BLaER1 (cell line): ENCODE measurements at regions not wholly inside any gene's neighbourhood (a gene's known extent, or its start where the extent isn't known, plus 50 kb on each side); places are given as distances from the start of the nearest gene placed in this dataset.
A peak's percentile ranks its signal among the peaks of the same experiment; 100 is the strongest.

ENCODE experiments used
- H3K27ac ChIP-seq: shearing (Covaris generic); formaldehyde crosslinking; 2 replicates; pipeline ENCODE4 v1.8.1; 2022
- H3K27me3 ChIP-seq: shearing (Covaris generic); formaldehyde crosslinking; 2 replicates; pipeline ENCODE4 v1.8.1; 2022
- H3K36me3 ChIP-seq: shearing (Covaris generic); formaldehyde crosslinking; 2 replicates; pipeline ENCODE4 v1.8.1; 2022
- H3K4me1 ChIP-seq: shearing (Covaris generic); formaldehyde crosslinking; 2 replicates; pipeline ENCODE4 v1.8.1; 2022
- H3K4me2 ChIP-seq: shearing (Covaris generic); formaldehyde crosslinking; 2 replicates; pipeline ENCODE4 v1.8.1; 2022
- H3K4me3 ChIP-seq: shearing (Covaris generic); formaldehyde crosslinking; 2 replicates; pipeline ENCODE4 v1.8.1; 2022
- H3K9ac ChIP-seq: shearing (Covaris generic); formaldehyde crosslinking; 2 replicates; pipeline ENCODE4 v1.8.1; 2022
- H3K9me3 ChIP-seq: shearing (Covaris generic); formaldehyde crosslinking; 2 replicates; pipeline ENCODE4 v1.8.1; 2022
- H4K20me1 ChIP-seq: shearing (Covaris generic); formaldehyde crosslinking; 2 replicates; pipeline ENCODE4 v1.8.1; 2022
- Cebpa-rat ChIP-seq: shearing (Covaris generic); IDR thresholded peaks from 2 replicates; pipeline ENCODE4 v1.8.1; 2022

- Histone ChIP-seq H3K27me3 (no peaks in the 10 kb centered on the region), H3K36me3 (no peaks in the 10 kb centered on the region)
Measured at GRCh38 chr11:127564810-127565209, 564.2 kb upstream of the KIRREL3 start.

GRCh38 chr11:127559978-127560377 lies 559.4 kb upstream of the KIRREL3 start:
- Histone ChIP-seq H3K36me3 (no peaks in the 10 kb centered on the region), H3K4me3 (no peak overlapping the region), H3K9ac (no peak overlapping the region), H3K4me2 (peak overlapping the region; percentile 53), H4K20me1 (no peaks in the 10 kb centered on the region), H3K9me3 (no peaks in the 10 kb centered on the region), H3K27me3 (no peaks in the 10 kb centered on the region), H3K27ac (no peak overlapping the region), H3K4me1 (peaks cover 11% of the 10 kb centered on the region)
- TF ChIP-seq Cebpa-rat: no peak

More at GRCh38 chr11:127564810-127565209, 564.2 kb upstream of the KIRREL3 start:
- Histone ChIP-seq H3K4me3 (no peak overlapping the region), H3K9me3 (no peaks in the 10 kb centered on the region), H3K4me1 (peaks cover 11% of the 10 kb centered on the region), H3K9ac (no peak overlapping the region), H4K20me1 (no peaks in the 10 kb centered on the region), H3K4me2 (no peak overlapping the region), H3K27ac (no peak overlapping the region)
- no peak for TF ChIP-seq Cebpa-rat

DNA sequence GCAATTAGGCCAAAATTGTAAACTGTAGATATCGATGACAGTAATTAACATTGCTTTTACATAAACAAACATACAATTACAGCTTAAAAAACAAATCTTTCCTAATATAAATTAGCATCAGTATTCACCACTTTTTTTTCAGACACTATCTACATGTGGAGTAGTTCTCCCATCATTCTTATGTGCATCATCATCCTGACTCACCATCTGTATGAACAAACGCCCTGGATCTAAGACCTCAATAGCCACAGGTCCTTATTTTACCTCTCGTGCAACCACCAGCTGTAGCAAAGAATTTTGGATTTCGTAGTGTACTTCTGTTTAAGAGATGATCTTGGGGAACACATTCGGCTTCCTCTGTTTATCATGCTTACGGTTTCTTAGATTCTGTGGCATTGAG lies 551.9 kb upstream of the KIRREL3 start:
- Histone ChIP-seq H3K4me3 (no peak overlapping the region), H3K4me1 (no peaks in the 10 kb centered on the region), H3K27me3 (no peaks in the 10 kb centered on the region), H3K4me2 (no peak overlapping the region), H3K9me3 (no peaks in the 10 kb centered on the region), H3K27ac (no peak overlapping the region), H3K9ac (no peak overlapping the region), H4K20me1 (no peaks in the 10 kb centered on the region), H3K36me3 (no peaks in the 10 kb centered on the region)
- TF ChIP-seq Cebpa-rat: no peak

GRCh38 chr11:127531167-127531566 lies 530.6 kb upstream of the KIRREL3 start:
- H3K4me2 ChIP-seq: no peak overlapping the region
- no peak overlapping the region for H3K27ac ChIP-seq
- H3K9me3 ChIP-seq: no peaks in the 10 kb centered on the region
- no peaks in the 10 kb centered on the region for H3K4me1 ChIP-seq
- H3K9ac ChIP-seq: no peak overlapping the region
- no peaks in the 10 kb centered on the region for H4K20me1 ChIP-seq
- H3K27me3 ChIP-seq: no peaks in the 10 kb centered on the region
- no peak for TF ChIP-seq Cebpa-rat
- no peak overlapping the region for H3K4me3 ChIP-seq
- H3K36me3 ChIP-seq: no peaks in the 10 kb centered on the region

GRCh38 chr11:127528297-127528696 lies 527.7 kb upstream of the KIRREL3 start:
- H3K9ac ChIP-seq: no peak overlapping the region
- H3K4me1 ChIP-seq: no peaks in the 10 kb centered on the region
- no peaks in the 10 kb centered on the region for H4K20me1 ChIP-seq
- no peaks in the 10 kb centered on the region for H3K36me3 ChIP-seq
- no peak overlapping the region for H3K4me3 ChIP-seq
- H3K9me3 ChIP-seq: no peaks in the 10 kb centered on the region
- H3K27me3 ChIP-seq: no peaks in the 10 kb centered on the region
- no peak for TF ChIP-seq Cebpa-rat
- no peak overlapping the region for H3K27ac ChIP-seq
- no peak overlapping the region for H3K4me2 ChIP-seq

DNA sequence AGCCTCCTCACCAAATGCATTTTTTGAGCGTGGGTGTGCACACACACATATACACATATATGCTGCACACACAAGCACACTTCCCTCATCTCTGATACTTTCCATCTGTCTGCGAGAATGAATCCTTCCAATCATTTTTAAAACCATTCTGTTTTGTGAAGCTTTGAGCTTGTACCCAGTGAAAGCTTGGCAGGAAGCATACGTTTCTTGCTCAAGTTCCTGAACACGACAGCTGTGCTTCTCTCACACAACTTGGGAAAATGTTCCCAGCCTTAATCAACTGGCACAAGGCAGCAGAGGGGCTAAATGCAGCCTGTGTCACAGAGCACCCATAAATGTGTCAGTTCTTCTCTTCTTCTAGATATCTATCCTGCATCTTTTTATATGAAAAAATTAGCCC lies 524.0 kb upstream of the KIRREL3 start:
- Histone ChIP-seq H3K36me3 (no peaks in the 10 kb centered on the region), H3K4me2 (no peak overlapping the region), H3K9me3 (no peaks in the 10 kb centered on the region), H3K4me3 (no peak overlapping the region), H3K27me3 (no peaks in the 10 kb centered on the region), H4K20me1 (no peaks in the 10 kb centered on the region), H3K27ac (no peak overlapping the region), H3K9ac (no peak overlapping the region), H3K4me1 (no peaks in the 10 kb centered on the region)
- no peak for TF ChIP-seq Cebpa-rat

GRCh38 chr11:127521413-127521812 lies 520.8 kb upstream of the KIRREL3 start:
- Histone ChIP-seq H3K36me3 (no peaks in the 10 kb centered on the region), H3K9ac (no peak overlapping the region), H3K27me3 (no peaks in the 10 kb centered on the region), H3K4me2 (no peak overlapping the region), H3K4me1 (no peaks in the 10 kb centered on the region), H4K20me1 (no peaks in the 10 kb centered on the region), H3K9me3 (no peaks in the 10 kb centered on the region), H3K4me3 (no peak overlapping the region), H3K27ac (no peak overlapping the region)
- no peak for TF ChIP-seq Cebpa-rat

GRCh38 chr11:127507851-127508250 lies 507.3 kb upstream of the KIRREL3 start:
- Histone ChIP-seq H3K27me3 (no peaks in the 10 kb centered on the region), H3K4me3 (no peak overlapping the region), H3K9me3 (no peaks in the 10 kb centered on the region), H3K36me3 (no peaks in the 10 kb centered on the region), H3K27ac (no peak overlapping the region), H3K4me2 (no peak overlapping the region), H3K4me1 (no peaks in the 10 kb centered on the region), H4K20me1 (no peaks in the 10 kb centered on the region), H3K9ac (no peak overlapping the region)
- TF ChIP-seq Cebpa-rat: no peak

DNA sequence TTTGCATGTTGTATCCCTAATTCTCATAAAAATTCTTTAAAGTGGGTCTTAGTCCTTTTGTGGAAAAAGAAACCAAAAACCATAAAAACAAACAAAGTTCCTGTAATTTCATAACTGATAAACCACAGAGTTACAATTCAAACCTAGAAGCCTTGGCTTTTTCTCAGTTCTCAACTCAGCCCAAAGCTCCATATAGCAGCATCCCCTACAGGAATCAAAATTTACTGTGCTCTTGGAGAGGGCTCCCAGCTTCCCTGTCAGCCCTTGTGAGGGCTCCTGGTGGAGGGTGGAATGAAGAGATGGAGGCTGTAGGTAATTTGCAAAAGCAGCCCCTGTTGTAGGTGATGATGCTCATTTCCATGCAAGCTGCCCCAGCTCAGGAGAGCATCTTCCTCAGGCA lies 506.1 kb upstream of the KIRREL3 start:
- Histone ChIP-seq H3K4me2 (no peak overlapping the region), H3K9ac (no peak overlapping the region), H3K27me3 (no peaks in the 10 kb centered on the region), H3K36me3 (no peaks in the 10 kb centered on the region), H3K4me1 (no peaks in the 10 kb centered on the region), H3K4me3 (no peak overlapping the region), H4K20me1 (no peaks in the 10 kb centered on the region), H3K27ac (no peak overlapping the region), H3K9me3 (no peaks in the 10 kb centered on the region)
- TF ChIP-seq Cebpa-rat: no peak

- no peak overlapping the region for H3K4me2 ChIP-seq
- H3K36me3 ChIP-seq: no peaks in the 10 kb centered on the region
- H3K9me3 ChIP-seq: no peaks in the 10 kb centered on the region
- no peak for TF ChIP-seq Cebpa-rat
- H3K9ac ChIP-seq: no peak overlapping the region
- H3K4me1 ChIP-seq: no peaks in the 10 kb centered on the region
- H3K4me3 ChIP-seq: no peak overlapping the region
- no peaks in the 10 kb centered on the region for H3K27me3 ChIP-seq
- H3K27ac ChIP-seq: no peak overlapping the region
- H4K20me1 ChIP-seq: no peaks in the 10 kb centered on the region
Measured at GRCh38 chr11:127506126-127506525, 505.6 kb upstream of the KIRREL3 start.

- Histone ChIP-seq H3K36me3 (no peaks in the 10 kb centered on the region), H3K4me3 (no peak overlapping the region), H3K4me1 (peaks cover 7% of the 10 kb centered on the region; the same call in 1 of the 2 replicates), H3K9me3 (peaks cover 11% of the 10 kb centered on the region), H3K27me3 (no peaks in the 10 kb centered on the region), H4K20me1 (no peaks in the 10 kb centered on the region), H3K4me2 (no peak overlapping the region), H3K9ac (no peak overlapping the region), H3K27ac (no peak overlapping the region)
- no peak for TF ChIP-seq Cebpa-rat
Measured at GRCh38 chr11:127496165-127496564, 495.6 kb upstream of the KIRREL3 start.
